A673 (cell line): ENCODE measurements at regions not wholly inside any gene's neighbourhood (a gene's known extent, or its start where the extent isn't known, plus 50 kb on each side); places are given as distances from the start of the nearest gene placed in this dataset.

Experiments
- EZH2 ChIP-seq: fragments of 200-600 bp; sonication (generic); IDR thresholded peaks from 2 replicates; pipeline ENCODE4 v1.6.1; 2017; ENCODE audit warnings: borderline replicate concordance, low read depth, mild to moderate bottlenecking, mixed read lengths, antibody characterized with exemption, low read length; ENCODE audit not compliant: poor library complexity, severe bottlenecking
- TF ChIP-seq, protein P1 (sequence below): fragments of 300-800, 200-600 bp; sonication (generic); conservative IDR thresholded peaks from 2 replicates; pipeline ENCODE4 v1.5.1; 2017; ENCODE audit warnings: low read depth, mild to moderate bottlenecking, antibody characterized with exemption, low read length, moderate library complexity, mixed read lengths

DNA sequence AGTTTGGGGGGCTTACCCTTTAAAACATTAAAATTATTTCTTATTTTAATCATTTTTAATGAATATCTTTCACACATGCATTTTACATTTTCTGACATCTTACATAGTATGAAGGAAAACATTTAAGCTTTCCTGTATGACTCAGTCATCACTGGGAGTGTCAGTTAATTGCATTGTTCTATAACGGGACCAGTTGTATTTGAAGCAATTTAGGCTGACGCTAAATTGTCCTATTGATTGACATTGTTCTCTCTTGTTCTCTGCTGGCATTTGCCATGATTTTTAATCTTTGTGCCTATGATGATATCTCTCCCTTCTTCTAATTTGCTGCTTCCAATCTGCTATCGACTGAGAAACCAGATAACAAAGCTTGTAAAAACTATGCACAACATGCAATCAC lies 190.5 kb upstream of the PIRT start:
- TF ChIP-seq, protein P1, sequence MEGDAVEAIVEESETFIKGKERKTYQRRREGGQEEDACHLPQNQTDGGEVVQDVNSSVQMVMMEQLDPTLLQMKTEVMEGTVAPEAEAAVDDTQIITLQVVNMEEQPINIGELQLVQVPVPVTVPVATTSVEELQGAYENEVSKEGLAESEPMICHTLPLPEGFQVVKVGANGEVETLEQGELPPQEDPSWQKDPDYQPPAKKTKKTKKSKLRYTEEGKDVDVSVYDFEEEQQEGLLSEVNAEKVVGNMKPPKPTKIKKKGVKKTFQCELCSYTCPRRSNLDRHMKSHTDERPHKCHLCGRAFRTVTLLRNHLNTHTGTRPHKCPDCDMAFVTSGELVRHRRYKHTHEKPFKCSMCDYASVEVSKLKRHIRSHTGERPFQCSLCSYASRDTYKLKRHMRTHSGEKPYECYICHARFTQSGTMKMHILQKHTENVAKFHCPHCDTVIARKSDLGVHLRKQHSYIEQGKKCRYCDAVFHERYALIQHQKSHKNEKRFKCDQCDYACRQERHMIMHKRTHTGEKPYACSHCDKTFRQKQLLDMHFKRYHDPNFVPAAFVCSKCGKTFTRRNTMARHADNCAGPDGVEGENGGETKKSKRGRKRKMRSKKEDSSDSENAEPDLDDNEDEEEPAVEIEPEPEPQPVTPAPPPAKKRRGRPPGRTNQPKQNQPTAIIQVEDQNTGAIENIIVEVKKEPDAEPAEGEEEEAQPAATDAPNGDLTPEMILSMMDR = no peak
- no peak for TF ChIP-seq EZH2
